ENCODE measurements at regions not wholly inside any gene's neighbourhood (a gene's known extent, or its start where the extent isn't known, plus 50 kb on each side); places are given as distances from the start of the nearest gene placed in this dataset.

DNA sequence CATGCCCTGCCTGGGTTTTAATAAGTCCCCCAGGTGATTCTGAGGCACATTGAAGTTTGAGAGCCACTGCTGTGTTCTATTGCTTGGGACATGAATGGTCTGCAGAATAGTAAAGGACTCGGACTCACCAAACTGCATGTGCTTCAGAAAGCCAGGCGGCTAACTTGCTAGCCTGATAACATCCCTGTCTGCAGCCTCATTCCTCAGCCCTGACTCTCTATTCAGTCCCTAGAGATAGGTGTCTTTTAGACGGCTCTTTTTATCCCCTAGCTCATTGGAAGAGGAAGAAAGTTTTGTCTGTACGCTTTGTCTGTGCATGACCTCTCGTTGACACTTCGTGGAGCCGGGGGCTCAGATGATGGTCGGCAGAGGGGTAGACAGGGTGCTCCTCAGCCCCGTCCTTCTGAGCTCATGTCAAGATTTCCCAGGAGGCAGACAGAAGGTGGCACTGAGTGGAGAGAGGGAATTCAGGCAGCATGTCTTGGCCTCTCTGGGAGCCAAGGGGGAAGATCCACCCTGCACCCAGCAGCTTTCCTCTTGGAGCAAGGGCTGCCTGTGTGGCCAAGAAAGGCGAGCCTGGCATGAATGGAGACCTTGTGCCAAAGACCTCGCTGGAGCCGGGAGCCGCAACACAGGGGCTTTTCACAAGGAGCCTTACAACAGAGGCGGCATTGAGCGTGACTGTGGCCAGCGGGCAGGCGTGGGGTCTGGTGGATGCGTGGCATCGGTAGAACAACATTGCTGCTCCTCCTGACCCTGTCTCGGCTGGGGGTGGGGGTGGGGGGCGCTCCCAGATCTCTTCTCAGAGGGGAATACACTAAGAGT lies 51.1 kb upstream of the PODXL start:
- DNase-seq (ENCODE audit: low spot score), result no peak

GRCh38 chr7:131606346-131607290 lies 50.2 kb upstream of the PODXL start:
- no peak for DNase-seq (ENCODE audit: low spot score)

Measured in kidney capillary endothelial cell (primary cell).